ENCODE measurements at regions not wholly inside any gene's neighbourhood (a gene's known extent, or its start where the extent isn't known, plus 50 kb on each side); places are given as distances from the start of the nearest gene placed in this dataset.

GRCh38 chr9:135299239-135299590 lies 180.4 kb upstream of the PPP1R26 start:
- TF ChIP-seq, protein P1, sequence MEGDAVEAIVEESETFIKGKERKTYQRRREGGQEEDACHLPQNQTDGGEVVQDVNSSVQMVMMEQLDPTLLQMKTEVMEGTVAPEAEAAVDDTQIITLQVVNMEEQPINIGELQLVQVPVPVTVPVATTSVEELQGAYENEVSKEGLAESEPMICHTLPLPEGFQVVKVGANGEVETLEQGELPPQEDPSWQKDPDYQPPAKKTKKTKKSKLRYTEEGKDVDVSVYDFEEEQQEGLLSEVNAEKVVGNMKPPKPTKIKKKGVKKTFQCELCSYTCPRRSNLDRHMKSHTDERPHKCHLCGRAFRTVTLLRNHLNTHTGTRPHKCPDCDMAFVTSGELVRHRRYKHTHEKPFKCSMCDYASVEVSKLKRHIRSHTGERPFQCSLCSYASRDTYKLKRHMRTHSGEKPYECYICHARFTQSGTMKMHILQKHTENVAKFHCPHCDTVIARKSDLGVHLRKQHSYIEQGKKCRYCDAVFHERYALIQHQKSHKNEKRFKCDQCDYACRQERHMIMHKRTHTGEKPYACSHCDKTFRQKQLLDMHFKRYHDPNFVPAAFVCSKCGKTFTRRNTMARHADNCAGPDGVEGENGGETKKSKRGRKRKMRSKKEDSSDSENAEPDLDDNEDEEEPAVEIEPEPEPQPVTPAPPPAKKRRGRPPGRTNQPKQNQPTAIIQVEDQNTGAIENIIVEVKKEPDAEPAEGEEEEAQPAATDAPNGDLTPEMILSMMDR (IDR thresholded peaks at IDR 0.05; ENCODE audit: insufficient read depth, low read length) = no peak
- TF ChIP-seq SPI1 (IDR thresholded peaks at IDR 0.05; ENCODE audit: borderline replicate concordance, low read depth) = no peak
- TF ChIP-seq GABPA (IDR thresholded peaks at IDR 0.05; ENCODE audit: low read depth) = no peak
